Tongue (tissue), 1 donor: ENCODE measurements at regions not wholly inside any gene's neighbourhood (a gene's known extent, or its start where the extent isn't known, plus 50 kb on each side); places are given as distances from the start of the nearest gene placed in this dataset.

Source experiments
- DNase-seq: peaks from one replicate; pipeline ENCODE4 v3.0.0-alpha.2; 2015

DNA sequence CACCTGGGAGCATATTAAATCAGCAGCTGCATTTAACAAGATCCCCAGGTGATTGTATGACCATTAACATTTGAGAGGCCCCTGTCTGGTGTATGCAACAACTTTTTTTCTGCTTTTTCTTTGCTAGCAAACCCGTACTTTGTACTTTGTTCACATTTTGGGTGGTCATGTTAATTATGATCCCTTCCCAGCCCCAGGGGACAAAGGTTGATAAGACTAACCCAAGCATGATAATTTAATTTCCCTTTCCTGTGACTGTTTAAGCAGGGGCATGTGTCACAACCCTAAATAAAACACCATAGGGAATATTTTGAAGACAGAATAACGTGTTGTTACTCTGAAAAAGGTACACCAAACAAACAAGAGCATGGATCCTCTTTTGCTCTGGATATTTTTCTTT is 332.0 kb downstream of the PCDH18 start:
- DNase-seq: no peak

DNA sequence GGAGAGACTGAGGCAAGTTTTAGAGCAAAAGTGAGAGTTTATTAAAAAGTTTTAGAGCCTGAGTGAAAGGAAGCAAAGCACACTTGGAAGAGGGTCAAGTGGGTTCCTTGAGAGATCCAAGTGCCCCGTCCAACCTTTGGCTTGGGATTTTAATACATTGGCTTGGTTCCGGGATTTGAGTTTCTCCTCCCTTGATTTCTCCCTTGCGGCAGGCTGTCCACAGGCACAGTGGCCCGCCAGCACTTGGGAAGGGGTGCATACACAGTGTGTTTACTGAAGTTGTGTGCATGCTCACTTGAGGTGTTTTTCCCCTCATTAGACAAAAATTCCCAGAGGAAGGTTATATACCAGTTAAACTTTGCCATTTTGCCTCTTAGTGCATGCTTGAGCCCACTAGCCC is 333.5 kb downstream of the PCDH18 start:
- no peak for DNase-seq

DNA sequence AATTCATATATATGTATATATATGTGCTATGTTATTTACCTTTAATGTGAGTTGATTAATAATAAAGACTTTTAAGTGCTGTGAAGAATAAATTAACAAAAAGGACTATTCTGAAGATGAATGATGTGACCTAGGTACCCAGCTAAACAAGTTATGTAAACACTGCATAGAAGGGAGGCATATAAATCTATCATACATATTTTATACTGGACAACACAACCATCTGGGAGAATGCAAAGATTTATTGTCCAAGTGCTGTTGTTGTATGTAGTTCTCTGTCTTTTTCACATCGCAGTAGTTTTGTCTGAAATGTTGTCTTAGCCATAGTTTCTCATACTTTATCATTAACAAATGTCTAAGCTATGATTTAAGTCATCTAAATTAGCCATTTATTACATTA is 337.6 kb downstream of the PCDH18 start:
- no peak for DNase-seq

DNA sequence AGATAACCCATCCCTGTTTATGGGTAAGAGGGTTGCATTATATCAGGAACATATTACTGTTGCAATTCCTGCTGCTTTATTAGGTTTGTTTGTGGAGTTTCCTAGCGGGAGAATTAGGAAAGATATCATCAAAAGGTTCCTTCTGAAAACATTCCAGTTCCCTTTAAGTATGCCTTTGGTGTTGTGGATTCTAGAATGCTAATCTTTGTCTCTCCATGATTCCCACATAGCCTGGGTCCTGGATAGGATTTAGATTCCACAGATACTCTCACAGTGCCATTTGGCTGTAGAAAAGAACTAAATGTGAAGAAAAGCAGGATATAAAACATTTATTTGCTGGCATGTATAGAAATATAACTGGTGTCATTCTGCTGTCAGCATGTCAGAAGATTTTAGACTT is 338.7 kb downstream of the PCDH18 start:
- DNase-seq: no peak

DNA sequence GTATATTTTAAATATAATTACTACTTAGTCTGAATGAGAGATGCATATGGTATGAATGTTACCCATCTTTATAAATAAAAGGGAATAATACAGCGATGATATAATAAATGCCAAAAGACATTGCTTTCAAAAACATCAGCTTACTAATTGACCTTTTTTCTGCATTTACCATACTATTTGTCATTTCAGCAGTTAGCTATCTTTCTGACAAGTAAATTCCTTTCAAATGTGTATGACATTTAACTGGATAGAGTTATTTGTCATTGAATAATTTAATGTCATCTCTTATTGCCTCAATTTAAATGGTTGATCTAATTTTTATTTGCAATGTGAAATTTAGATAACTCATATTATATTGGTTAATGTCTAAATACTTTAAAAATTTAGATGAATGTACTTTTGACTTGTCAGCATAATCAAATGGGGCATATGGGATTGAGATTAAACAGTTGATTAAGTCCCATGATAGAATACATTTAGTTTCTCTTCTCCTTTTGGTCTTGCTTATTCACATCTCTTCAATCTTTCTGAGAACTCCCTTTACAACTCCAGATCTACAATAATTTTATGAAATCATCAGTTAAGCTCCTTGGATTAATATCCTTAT is 350.9 kb downstream of the PCDH18 start:
- DNase-seq: no peak

DNA sequence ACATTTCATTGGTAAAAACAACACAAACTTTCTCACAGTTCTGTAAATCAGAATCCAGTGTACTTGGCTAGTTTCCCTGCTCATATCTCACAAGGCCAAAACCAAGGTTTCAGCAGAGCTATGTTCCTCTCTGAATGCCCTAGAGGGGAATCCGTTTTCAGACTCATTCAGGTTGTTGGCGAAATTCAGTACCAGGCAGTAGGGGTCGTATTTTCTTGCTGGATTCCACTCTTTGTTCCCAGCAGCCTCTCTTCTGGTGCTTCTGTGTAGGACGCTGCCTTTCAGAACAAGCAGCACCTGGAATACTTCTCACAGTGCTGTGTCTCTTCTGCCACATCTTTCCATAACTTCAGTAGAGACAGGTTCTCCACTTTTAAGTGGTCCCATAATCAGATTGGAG is 351.9 kb downstream of the PCDH18 start:
- DNase-seq: no peak

DNA sequence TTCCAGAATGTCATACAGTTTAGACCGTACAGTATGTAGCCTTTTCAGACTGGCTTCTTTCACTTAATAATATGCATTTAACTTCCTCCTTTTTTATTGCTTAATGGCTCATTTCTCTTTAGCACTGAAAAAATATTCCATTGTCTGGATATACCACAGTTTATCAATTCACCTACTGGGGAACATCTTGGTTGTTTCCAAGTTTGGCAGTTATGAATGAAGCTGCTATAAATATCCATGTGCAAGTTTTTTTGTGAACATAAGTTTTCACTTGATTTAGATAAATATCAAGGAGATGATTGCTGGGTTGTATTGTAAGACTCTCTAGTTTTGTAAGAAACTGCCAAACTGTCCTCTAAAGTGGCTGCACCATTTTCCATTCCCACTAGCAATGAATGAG is 375.5 kb downstream of the PCDH18 start:
- no peak for DNase-seq

DNA sequence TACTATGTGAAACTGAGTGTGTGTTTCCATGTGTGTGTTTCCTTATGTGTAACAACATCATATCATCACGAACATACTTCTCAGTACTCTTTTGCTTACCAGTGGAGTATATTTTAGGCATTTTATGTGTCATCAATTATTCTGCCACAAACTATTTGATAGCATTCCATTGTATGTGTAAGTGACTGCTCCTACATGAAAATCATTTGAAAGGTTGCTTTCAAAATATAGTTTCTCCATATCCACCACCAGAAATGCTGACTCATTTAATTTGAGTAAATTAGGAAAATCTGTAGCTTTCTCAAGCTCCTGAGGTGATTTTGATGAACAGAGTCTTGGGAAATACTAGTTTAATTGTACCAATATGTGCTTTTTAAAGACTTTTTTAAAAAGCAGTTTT is 376.2 kb downstream of the PCDH18 start:
- no peak for DNase-seq

DNA sequence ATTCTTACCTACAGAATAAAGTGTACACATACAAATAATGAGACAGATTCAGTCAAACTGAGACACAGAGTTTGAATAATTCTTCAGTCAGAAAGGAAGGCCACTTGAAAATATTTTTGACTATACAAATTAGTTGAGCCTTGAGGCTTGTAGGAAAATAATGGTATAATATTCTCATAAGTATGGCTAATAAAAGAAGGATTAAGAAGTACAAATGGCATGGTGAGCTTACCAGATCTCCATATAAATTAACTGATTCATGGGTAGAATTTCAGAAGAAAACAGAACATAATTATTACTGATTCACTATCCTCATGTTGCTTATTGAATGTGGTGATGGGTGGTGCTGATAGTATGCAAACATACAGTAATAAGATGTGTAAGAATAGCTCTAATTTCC is 401.1 kb downstream of the PCDH18 start:
- no peak for DNase-seq

DNA sequence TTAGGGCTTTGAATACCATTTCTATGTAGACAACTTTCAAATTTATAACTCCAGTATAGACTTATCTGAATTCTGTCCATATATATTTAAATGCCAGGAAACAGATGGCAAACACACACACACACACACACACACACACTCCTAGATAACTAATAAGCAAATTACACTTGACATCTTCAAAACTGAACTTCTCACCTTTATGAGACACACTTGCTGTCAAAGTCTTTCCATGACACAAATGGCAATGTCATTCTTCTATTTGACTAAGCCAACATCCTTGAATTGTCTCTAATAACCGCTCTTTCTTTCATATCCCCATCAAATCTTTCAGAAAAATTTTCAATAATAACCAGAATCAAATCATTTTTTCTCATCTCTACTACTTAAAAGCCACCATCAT is 402.4 kb downstream of the PCDH18 start:
- DNase-seq: no peak

DNA sequence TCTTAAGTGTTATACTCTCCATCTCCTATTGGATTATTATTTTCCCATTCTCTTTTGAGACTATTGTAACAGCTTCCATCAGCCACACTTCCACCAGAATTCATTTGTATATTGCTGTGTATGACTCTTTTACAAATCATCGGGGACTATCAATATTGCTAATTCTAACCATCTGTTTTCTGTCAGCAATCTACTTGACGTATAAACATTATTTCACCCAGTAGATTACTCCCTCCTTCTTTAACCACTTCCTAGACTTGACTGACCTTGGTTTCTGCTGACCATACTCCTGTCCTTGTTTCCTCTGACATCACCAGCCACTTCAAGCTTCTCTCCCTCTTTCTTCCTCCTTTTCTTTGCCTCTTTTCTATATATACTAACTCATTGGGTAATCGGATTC is 402.9 kb downstream of the PCDH18 start:
- DNase-seq: no peak

DNA sequence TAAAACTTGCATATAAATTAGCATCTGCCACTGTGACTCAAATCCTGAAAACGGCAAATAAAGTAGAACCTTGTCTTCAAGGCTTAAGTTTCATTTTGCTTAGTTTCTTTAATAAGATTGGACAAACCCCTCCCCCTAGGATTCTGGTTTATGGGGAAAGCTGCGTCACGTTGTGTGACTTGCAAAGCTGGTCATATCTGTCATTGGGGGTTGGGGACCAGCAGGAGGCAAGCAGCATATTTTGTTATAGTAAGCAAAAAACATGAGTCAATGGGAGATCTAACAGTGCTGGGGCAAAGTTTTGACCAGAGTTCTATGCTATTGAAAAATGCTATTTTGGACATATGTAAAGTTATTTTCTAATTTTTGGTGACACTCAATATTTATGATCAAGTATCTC is 407.3 kb downstream of the PCDH18 start:
- peak; percentile 39 for DNase-seq

DNA sequence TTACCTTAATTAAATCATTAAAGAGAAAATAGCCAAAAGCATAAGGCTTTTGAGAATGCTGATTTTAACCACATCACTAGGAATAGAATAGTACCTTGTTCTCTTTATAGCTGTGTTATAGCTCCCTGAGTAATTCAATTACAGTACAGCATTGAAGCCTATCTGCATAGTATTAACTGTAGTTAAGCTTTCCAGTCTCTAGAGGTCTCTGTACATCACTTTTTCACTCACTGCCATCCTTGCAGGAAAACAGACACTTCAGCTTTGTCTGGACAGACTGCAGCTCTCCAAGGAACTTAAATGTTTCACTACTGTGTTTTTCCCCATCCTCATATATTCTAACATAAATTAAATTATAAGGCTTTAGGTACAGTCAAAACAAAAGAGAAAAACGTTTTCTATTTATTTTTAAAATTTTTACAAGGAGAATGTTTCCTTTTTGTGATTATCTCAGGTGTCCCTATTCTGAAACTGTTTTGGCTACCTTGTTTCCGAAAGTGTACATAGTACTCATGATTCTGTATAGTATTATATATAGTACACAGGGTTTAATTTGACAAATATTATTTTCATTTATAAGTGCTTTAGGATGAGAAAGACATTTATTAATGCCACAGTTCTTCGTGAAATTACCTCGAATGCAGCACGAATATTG is 407.9 kb downstream of the PCDH18 start:
- peak; percentile 84 for DNase-seq

DNA sequence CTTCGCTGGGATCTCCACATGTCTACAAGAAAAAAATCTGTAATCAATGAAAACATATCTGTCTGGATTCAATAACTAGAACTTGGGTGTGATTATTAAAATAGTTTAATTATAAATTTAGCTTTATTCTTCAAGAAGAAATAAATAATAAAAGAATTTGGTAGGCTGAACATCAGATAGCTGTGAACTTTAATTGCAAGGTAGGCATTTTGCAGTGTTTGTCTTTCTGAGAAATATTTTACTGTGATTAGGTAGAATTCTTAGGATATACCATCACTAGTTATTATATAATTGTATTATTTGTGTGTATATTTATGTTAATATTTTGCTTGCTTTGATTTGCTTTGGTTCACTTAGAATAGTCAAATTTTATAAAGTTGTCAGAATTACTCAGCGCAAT is 409.4 kb downstream of the PCDH18 start:
- DNase-seq: no peak

DNA sequence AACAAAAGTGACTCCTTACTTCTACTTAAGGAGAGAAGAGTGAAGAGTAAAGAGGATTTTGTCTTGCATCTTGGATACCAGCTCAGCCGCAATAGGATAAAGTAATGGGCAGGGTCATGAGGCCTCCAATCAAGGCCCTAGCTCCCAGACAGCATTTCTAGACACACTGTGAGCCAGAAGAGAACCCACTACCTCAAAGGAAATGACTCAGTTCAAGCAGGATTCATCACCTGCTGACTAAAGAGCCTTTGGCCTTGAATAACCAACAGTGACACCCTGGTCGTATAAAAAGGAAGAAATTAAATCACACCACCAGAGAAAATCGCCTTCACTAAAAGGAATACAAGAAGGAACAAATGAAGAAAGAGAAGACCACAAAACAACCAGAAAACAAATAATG is 416.1 kb downstream of the PCDH18 start:
- DNase-seq: no peak

DNA sequence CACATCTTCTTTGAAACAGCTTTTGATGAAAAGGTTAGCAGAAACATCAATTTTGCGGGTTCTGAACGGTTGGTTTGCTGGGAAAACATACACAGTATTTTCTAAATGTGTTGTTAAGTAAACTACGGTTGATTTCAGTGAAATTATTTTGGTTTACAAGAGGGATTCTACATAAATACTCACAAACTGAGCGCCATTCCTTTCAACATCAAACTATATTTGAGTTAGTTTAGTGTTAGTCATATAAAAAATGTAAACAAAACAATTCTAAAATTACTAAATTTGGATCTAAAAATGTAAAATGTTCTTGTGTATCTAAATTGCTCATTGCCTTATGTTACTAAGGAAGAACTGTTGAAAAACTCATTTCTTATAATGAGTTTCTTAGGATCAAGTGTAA is 425.6 kb downstream of the PCDH18 start:
- no peak for DNase-seq

DNA sequence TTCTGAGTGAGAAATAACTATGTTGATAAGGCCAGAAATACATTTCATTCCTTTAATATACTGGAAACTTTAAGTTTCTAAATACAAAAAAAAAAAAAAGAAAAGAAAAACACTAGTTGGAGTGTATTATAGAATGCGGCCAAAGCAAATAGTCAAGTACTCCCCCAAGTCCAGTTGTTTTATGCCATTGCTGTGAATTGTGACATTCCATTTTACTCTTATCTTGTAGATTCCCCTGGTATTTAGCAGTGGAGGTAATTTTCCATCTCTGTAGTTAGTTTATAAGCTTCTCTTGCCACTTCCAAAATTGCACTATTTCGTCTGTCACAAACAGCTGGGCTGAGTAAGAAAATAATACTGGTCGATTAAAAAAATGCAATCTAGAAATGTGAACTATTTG is 426.0 kb downstream of the PCDH18 start:
- no peak for DNase-seq

DNA sequence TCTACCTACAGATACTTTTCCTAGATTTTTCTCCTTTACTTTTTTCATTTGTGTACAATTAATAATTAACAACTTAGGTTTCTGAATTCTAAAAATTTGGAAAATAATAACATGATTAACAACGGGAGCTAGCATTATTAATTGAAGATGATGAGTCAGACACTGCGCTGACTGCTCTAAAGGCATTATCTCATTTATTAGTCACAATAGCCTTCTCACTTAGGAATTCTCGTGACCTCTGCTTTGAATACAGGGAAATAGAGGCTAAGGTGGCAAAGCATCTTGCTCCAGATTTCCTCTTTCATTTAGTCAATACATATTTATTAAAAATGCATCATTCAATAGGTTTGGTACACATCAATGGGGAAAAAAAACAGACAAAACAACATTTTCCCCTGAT is 441.3 kb downstream of the PCDH18 start:
- DNase-seq: no peak

DNA sequence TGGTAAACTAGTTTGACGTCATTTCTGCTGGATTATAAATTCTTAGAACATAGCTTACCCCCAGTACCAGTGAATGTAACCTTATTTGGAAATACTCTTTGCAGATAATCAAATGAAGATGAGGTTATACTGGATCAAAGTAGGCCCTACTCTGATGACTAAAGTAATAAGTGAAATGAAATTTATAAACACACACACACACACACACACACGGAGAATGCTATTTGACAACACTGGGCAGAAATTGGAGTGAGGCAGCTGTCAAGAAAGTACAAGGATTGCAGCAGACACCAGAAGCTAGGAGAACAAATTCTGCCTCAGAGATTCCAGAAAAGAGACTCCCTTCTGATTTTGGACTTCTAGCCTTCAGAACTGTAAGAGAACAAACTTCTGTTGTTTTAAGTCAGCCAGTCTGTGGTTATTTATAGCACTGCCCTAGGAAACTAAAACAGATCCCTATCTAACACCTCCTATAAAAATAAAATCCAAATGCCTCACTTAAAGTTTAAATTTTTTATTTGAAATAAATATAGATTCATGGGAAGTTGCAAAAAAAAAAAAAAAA is 448.6 kb downstream of the PCDH18 start:
- peak; percentile 8 for DNase-seq

DNA sequence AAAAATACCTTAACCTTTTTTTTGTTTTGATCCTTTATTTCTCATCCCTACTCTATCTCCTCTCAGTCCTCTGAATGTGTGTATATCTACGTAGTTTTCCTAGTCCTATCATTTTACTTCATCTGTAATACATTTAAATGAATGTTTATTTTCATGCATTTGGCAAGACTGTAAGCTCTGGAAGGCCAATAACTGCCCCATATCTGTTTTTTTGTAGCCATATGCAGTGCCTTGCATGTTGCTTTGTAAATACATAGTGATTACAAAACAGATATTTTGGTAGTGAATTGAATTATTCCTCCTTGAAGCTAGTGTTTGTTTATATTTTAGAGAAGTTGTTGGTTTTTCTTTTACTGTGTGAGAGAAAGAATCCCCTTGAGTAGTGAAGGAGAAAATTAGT is 450.2 kb downstream of the PCDH18 start:
- DNase-seq: peak; percentile 1

DNA sequence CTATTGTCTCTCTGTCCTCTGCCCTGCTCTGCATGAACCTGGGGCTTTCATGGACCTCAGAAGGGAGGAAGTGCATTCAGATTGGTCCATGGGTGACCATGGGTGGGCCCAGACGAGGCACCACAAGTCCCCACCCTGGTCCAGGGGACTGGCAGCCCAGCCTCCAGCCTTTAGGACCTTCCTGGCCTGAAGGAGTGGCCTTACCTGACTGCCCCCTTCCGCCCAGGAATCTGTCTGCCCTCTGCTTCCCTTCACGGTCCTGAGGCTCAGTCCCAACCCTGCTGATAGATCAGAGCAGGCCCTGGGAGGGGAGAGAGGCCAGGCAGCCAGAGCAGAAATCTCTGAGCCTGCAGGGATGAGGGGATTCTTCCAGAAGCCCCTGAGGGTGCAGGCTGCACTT is 455.4 kb downstream of the PCDH18 start:
- DNase-seq: no peak

DNA sequence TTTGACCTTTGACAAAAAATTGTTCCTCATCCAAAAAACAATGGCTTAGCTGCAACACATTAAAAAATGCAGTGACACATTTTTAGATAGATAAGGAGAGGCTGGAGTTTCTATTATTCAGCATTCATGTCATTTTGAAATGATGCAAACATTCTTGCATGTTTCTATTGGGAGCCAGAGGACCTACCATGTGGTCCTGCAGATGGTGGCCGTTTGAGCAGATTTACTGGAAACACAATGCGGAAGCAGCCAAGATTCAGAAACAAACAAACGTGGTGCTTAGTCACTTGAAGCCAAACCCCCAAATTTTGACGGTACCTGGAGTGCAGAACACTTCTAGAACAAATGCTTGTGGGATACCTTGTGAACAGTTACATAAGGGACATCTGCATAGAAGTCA is 456.7 kb downstream of the PCDH18 start:
- DNase-seq: no peak

DNA sequence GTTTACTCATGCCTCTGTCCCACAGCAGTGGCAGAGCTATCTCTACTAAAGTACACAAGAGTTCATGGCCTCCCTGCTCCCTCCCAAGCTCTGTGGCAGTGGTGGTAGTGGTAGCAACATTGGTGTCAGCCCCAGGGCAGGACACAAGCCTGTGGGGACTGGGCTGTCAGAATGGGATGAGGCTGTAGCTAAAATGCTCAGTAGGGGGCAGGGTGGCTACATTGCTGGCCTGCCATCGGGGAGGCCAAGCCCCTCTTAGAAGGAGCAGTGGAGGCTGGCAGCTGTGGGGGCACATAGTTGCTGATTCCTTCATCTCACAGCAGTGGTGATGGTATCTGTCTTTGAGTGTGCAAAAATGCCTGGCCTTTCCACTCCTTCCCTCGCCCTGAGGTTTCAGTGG is 461.7 kb downstream of the PCDH18 start:
- no peak for DNase-seq

DNA sequence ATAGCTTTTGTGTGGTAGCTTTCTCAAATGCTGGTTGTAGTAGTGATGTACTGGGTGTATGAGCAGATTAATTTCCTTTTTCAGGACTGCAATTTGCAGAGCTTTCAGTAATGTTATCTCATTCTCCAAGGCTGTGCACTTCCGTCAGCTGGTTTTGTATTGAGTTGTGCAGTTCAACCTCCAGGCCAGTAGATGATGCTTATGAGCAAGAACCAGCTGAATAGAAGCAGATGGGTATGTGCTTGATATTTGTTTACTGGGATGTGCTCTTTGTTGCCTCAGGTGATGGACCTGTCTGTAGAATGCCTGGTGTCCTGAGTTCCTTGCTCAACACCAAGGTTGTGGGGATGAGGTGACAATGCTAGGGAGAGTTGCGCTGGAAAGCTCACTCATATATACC is 462.8 kb downstream of the PCDH18 start:
- no peak for DNase-seq
